Tibial artery (tissue), 4 donors: ENCODE measurements at regions not wholly inside any gene's neighbourhood (a gene's known extent, or its start where the extent isn't known, plus 50 kb on each side); places are given as distances from the start of the nearest gene placed in this dataset.

ENCODE experiments used
- DNase-seq, 2 donors: peaks; one replicate each; pipeline ENCODE4 v3.0.0-alpha.2; 2019
- H3K27ac ChIP-seq, 2 donors: fragments of 200-600 bp; sonication (generic) in 1 of 2; 1 replicate in 1 of 2; 2 replicates in 1 of 2; pipeline ENCODE4 v1.5.1; 2018 to 2019; ENCODE audit warnings: mild to moderate bottlenecking in 1 of 2
- H3K27me3 ChIP-seq, 2 donors: fragments of 200-600 bp; sonication (generic) in 1 of 2; one replicate each; pipeline versions ENCODE4 v1.5.1 to v1.6.0; 2016 to 2019
- H3K36me3 ChIP-seq, 3 donors: fragments of 200-600 bp; sonication (generic) in 2 of 3; one replicate each; pipeline ENCODE4 v1.5.1; 2016 to 2019; ENCODE audit warnings: mild to moderate bottlenecking in 2 of 3
- H3K4me1 ChIP-seq, 4 donors: fragments of 200-600 bp; sonication (generic) in 2 of 4; 1 replicate in 3 of 4; 2 replicates in 1 of 4; pipeline ENCODE4 v1.5.1; 2016 to 2019
- H3K4me3 ChIP-seq, 2 donors: fragments of 200-600 bp; sonication (generic) in 1 of 2; 1 replicate in 1 of 2; 2 replicates in 1 of 2; pipeline ENCODE4 v1.5.1; 2018 to 2019; ENCODE audit warnings: mild to moderate bottlenecking in 2 of 2
- H3K9me3 ChIP-seq, 3 donors: fragments of 200-600 bp; sonication (generic) in 1 of 3; one replicate each; pipeline ENCODE4 v1.5.1; 2016 to 2019
- CTCF ChIP-seq, 2 experiments: fragments of 200-600 bp in 1 of 2; fragments of 450-650 bp in 1 of 2; IDR thresholded peaks; one replicate each; pipeline ENCODE4 v1.5.1; 2017 to 2019; ENCODE audit warnings: antibody characterized with exemption in 2 of 2, mild to moderate bottlenecking in 1 of 2, moderate library complexity in 1 of 2
- intact Hi-C: fragments of 100-400 bp; cut with DNase I; formaldehyde crosslinking; loops from one replicate; pipeline ENCODE4 v1.15.0; 2023; ENCODE audit warnings: low total_unique reads

- Histone ChIP-seq H3K36me3 (no peaks in the 10 kb centered on the region), H3K9me3 (no peaks in the 10 kb centered on the region), H3K4me3 (no peak overlapping the region), H3K27me3 (no peaks in the 10 kb centered on the region), H3K4me1 (peaks cover 0 to 13% (median 8%) of the 10 kb centered on the region in 4 donors), H3K27ac (no peak overlapping the region)
- intact Hi-C loops = no loop called here
- DNase-seq = no peak
- TF ChIP-seq CTCF (IDR thresholded peaks at IDR 0.05) = no peak
Observed at GRCh38 chr2:201972621-201973255, 60.9 kb upstream of the FZD7 start.

DNA sequence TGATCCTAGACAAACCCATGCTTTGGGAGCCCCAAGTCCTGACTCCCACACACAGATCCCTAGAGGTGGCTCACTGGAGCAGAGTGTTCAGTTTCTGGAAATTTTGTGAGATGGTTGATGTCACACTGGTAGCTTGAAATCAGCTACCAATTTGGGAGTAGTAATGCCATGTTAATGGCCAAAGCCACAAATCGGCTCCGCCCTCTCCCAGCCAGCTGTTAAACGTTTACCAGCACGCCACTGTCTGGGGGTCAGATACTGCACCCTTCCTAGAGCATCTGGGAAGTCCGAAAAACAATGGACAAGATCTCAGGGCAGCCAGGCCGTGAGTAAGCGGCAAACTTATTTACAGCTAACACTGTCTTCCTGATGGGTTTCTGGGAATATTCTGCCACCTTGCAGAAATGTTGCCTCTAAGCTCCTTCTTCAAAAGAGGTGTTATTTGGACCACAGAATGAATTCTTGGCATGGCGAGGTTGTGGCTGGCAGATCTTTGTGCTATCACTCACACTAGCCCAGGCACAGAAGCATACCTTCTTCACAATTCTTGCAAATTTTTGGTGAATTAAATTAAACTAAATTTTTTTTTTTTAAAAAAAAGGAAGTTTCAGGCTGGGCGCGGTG is 60.2 kb upstream of the FZD7 start:
- TF ChIP-seq CTCF (IDR thresholded peaks at IDR 0.05) = no peak
- peaks cover 0 to 13% (median 8%) of the 10 kb centered on the region in 4 donors for H3K4me1 ChIP-seq
- intact Hi-C loops = no loop called here
- DNase-seq = no peak
- H3K27me3 ChIP-seq = no peaks in the 10 kb centered on the region
- no peak overlapping the region for H3K27ac ChIP-seq
- H3K4me3 ChIP-seq = no peak overlapping the region
- H3K36me3 ChIP-seq = no peaks in the 10 kb centered on the region
- no peaks in the 10 kb centered on the region for H3K9me3 ChIP-seq

DNA sequence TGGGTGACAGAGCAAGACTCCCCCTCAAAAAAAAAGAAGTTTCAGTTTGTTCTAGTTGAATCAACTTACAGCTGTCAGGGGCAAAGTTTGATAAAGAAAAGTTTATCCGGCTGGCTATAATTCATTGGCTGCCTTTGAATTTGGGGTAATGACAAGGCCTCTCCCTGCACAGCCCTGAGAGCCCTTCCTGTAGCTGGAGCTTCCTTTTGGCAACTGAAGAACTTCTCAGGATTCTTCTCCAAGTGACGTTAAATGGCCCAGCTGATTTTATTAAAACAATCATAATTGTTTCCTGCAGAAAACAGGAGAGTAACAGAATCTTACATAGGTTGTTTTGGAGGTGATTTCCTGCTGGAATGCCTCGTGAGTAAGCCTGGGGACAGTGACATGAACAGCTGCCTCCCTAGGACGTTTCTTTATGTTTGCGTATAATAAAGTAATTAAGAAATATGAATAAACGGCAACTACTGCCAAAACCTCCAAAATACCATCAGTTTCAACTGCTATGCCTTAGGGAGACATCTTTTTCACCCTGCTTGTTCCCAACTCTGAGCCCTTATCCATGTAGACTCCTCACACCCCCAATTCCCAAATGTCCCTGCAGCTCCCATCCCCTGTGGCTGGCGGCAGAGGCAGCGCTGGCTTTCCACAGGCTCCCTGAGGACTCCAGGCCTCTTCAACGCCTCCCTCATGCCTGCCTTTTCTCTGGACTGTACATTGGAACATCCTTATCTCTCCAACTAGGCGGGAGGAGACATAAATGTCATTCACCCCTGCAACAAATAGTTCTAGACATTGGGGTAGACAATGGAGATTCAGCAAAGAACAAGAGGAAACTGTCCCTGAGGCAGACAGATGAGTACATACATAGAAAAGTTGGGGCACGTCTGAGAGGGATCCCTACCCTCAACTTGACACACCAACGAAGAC is 59.2 kb upstream of the FZD7 start:
- no peaks in the 10 kb centered on the region for H3K9me3 ChIP-seq
- intact Hi-C loops = no loop called here
- no peak for DNase-seq
- no peaks in the 10 kb centered on the region for H3K36me3 ChIP-seq
- H3K27ac ChIP-seq = no peak overlapping the region
- peaks cover 0 to 14% (median 9%) of the 10 kb centered on the region in 4 donors for H3K4me1 ChIP-seq
- no peaks in the 10 kb centered on the region for H3K27me3 ChIP-seq
- no peak for TF ChIP-seq CTCF (IDR thresholded peaks at IDR 0.05)
- no peak overlapping the region for H3K4me3 ChIP-seq

DNA sequence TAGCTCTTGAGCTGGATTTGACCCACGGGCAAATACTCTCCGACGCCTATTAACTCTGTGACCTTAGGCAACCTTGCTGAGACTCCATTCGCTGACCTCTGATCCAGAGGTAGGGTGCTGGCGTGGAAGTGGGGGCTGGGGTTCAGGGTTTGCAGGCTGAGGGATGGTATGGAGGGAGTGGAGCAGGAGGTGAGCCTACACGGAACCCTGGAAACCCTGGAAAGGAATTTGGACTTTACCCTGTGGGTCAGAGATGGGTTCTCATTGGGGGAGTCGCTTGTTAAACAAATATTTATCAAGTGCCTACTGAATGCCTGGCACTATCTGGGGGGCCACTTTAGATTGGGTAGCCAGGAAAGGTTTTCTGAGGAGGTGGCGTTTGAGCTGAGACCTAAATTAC is 58.2 kb upstream of the FZD7 start:
- TF ChIP-seq CTCF (IDR thresholded peaks at IDR 0.05) = no peak
- no peak overlapping the region for H3K4me3 ChIP-seq
- no peaks in the 10 kb centered on the region for H3K27me3 ChIP-seq
- peaks cover 0 to 14% (median 9%) of the 10 kb centered on the region in 4 donors for H3K4me1 ChIP-seq
- intact Hi-C loops = no loop called here
- no peak for DNase-seq
- no peaks in the 10 kb centered on the region for H3K36me3 ChIP-seq
- H3K9me3 ChIP-seq = no peaks in the 10 kb centered on the region
- no peak overlapping the region for H3K27ac ChIP-seq

DNA sequence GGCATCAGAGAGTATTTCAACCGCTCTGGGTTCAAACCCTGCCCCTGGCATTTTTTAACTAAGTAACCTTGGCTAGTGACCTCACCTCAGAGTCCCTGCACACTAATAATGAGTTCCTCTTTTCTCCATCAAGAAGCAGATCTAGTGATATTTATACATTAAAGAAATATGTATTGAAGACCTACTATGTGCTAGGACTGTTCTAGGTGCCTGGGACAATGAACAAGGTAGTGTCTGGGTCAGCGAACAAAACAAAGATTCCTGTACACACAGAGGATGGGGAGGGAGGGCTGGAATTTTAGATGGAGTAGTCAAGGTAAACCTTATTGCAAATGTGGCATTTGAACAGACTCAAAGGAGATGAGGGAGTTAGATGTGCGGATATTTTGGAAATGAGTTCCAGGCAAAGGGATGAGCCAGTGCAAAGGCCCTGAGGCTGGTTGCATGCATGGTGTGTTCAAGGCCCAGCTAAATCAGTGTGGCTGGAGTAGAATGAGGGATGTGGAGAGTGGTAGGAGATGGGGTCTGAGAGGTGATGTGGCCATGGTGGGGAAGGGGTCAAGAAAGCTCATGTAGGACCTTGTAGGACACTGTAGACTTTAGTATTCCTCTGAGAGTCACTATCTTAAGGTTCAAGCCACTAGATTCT is 57.6 kb upstream of the FZD7 start:
- peaks cover 0 to 13% (median 8%) of the 10 kb centered on the region in 4 donors for H3K4me1 ChIP-seq
- DNase-seq = no peak
- no peak for TF ChIP-seq CTCF (IDR thresholded peaks at IDR 0.05)

More for the DNA sequence above, 57.6 kb upstream of the FZD7 start:
- intact Hi-C loops = no loop called here
- Histone ChIP-seq H3K4me3 (no peak overlapping the region), H3K36me3 (no peaks in the 10 kb centered on the region), H3K9me3 (no peaks in the 10 kb centered on the region), H3K27me3 (no peaks in the 10 kb centered on the region), H3K27ac (no peak overlapping the region)
